GM19438 (cell line): ENCODE measurements at regions not wholly inside any gene's neighbourhood (a gene's known extent, or its start where the extent isn't known, plus 50 kb on each side); places are given as distances from the start of the nearest gene placed in this dataset.
"Not testable (repeated sequence)": the region's sequence is repeated elsewhere in the genome, so short reads cannot be mapped to it uniquely, and the experiment has no call there.

Experiments used
- ATAC-seq: cut with Tn5 transposase; IDR thresholded peaks from one replicate; pipeline ENCODE4 v1.9.1; 2021; ENCODE audit warnings: low read depth; ENCODE audit not compliant: unreplicated experiment

- ATAC-seq = no peak
Observed at GRCh38 chr14:49946320-49947141, 53.6 kb downstream of the ARF6 start.

DNA sequence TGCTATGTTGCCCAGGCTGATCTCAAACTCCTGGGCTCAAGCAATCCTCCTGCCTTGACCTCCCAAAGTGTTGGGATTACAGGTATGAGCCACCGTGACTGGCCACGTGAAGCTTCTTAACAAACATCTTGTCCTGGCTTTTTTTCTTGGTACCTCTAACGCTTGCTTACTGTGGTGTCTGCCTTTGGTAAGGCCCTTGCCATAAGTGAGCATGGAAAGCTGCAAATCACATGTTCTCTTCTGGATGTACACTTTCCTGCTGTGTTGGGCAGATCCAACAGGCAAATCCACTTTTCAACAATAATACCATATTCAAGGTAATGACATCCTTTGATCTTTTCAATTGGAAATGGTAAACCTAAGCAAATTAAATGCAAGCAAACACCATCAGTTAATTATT is 54.6 kb downstream of the ARF6 start:
- no peak for ATAC-seq

DNA sequence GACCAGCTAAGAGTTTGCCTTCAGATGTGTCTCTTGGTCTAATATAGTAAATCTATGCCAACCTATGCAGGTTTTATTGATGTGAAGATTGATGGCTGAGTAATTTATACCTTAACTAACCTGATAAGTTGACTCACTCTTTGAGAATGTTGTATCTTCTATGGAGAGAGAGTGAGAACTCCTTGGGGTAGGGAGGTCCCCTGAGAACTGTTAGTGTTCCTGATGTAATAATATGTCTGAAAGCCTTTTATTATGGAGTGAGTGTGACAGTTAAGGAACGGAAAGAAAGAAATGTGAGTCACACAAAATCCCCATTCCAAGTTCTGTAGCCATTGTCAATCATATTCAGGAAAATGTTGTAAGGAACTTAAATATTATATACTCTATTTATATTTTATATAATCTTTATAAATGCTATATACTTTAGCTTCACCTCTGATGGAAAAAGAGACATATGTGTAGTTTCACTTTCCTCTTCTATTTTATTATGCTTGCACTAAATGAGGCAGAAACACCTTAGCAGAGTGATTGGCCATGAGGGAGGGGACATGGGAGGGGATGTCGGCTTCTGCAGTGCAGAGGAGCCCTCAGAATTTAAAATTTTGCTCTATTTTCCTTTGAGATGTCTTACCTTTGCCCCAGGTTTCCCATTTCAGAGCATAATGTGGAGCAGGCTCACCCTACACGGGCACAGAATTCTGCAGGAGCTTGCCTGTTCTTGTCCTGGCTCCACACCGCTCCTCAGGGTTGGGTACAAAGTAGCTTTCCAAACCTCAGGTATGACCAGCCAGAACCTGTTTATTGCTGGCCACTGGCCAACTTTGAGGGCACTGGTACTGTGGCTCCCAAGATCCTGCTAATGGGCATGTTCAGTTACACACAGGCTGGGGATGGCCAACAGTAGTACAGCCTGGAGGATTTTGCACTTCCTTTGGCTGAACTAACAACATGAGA is 57.7 kb downstream of the ARF6 start:
- no peak for ATAC-seq

DNA sequence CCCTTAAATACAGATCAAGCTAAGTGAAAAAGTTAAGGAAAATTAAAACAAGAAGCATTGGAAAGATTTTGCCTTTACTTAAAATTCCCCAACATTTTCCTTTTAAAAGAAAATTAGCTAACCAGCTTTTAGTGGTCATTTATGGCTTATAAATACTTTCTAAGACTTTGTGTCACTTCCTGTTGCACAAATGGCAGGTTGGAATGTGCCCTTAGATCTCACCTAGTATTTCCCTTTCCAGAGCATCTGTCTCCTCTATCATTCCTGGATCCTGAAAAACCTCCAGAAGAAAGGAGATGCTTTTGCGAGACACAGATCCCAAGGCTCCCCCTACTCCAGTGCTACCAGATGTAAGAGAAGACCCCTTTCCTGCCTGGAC is 58.3 kb downstream of the ARF6 start:
- no peak for ATAC-seq

- ATAC-seq = no peak
Observed at GRCh38 chr14:49951691-49952345, 58.9 kb downstream of the ARF6 start.

GRCh38 chr14:49953196-49953595 is 60.3 kb downstream of the ARF6 start:
- ATAC-seq = no peak

- ATAC-seq = no peak
Observed at GRCh38 chr14:49954171-49954631, 61.3 kb downstream of the ARF6 start.

DNA sequence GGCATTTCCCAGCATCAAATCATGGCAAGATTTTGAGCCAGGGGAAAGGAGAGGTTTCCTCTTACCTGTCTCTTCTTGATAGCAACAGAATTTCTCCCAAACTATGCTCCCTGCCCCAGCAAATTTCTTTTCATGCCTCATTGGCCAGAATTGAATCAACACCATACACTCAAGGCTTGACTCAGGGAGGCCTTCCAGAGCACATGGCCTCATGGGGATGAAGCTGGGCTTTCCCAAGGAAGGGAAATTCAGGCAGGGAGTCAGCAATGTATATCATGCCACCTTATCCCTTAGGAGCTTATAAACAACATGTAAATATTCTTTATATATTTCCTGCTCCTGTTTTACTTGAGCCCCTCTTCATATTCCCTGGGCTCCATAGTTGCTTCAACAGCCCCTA is 62.1 kb downstream of the ARF6 start:
- ATAC-seq = no peak

DNA sequence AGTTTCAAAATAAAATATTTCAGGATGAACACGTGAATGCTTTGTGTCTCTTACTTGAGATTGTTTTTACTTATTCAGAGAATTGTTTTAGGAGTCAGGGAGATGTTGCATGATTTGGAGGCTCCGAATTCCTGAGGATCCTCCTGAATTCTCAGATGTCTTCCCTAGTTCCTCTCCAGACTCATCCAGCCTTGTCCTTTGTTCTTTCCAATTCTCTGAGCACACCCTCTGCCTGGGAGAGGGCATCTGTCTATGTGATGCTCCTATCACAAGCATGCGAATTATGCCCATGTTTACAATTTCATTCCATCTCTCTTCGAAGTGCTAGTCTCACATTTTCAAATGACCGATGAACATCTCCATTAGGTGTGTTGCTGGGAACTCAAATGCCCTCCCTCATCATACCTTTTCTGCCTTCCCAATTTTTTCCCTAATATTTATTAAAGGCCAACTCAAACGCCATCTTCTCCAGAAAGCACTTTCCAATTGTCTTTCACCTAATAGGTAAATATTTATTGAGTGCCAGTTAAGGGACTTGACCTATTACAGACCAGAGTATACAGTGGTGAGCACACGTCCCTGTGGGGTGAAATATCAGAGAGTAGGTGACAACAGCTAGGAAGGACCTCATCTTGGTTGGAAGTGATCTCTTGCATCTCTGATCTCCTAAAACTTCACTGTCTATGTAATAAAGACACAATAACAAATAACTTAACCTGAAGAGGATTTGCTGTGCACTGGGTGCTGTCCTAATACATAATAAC is 64.4 kb downstream of the ARF6 start:
- no peak for ATAC-seq

DNA sequence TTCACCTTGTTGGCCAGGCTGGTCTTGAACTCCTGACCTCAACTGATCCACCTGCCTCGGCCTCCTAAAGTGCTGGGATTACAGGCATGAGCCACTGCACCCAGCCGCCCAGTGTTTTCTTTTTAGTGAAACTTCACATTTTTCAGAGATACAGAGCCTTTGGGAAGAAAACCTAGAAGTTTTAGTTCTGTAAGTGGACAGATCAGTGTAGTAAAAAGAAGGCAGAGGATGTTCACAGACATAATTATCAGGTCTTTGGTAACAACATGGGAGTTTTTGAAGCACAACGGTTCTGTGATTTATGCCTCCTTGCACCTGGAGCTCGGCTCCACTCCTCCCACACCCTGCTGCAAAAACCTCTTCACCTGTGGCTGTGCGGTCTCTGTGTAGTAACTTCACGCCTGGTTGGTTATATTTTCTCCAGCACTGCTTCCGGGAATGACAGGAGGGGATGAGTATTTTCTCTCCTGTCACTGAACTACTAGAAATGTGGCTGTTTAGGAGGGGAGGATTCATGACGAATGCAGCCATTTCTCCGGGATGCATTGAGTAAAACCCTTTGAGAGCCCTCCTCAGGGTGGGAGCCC is 67.0 kb downstream of the ARF6 start:
- ATAC-seq = peak; percentile 61

DNA sequence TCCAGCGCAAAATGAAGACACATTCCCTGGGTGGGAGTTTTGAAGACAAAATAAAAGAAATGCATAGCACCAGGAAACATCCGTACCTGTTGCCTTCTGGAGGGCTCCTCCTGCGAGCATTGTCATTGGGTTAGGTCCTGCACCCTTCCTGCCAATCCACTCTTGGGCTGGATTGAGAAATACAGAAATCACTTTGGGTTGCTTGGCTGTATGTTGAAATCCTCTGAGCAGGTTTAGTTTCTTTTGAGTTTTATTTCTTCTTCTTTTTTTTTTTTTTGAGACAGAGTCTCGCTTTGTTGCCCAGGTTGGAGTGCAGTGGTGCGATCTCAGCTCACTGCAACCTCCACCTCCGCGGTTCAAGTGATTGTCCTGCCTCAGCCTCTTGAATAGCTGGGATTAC is 67.6 kb downstream of the ARF6 start:
- peak; percentile 6 for ATAC-seq

DNA sequence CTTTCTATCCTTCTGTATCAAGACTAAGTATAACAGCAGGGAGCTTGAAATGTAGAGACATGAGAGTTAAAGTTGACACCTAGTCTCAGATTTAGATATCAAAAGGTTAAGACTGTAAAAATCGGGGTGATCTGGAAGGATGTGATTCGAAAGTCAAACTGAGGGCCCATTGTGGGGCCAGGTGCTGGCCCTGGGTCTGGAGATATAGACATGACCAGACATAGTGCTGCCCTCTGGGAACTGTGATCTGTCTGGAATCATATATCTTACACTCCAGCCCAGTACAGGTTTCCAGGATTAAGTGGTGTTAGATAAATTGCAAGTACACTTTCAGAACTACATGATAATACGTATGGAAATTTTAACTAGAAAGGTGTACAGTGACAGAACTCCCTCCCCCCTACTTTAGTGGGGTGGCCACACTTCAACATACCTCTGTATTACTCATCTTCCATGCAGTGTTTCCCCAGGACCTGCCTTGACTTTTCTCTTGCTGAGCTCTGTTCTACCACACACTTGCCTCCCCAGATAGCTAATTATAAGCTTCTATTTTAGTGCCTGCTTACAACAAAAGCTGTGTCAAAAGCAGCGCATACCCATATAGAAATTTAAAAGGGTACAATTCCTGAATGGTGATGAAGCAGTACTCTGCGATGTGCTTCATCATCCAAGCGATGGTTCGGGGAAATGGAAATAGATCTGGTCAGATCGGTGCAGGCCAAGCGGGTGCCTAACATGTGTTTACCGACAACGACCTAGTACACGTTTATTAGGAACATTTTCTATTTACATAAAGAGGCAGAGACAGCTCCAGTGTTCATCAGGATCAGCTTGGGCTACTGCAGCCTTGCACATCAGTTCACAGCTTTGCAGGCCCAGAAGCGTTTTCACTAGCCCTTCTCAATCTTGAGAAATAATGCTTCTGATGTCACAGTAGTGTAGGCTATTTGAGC is 68.7 kb downstream of the ARF6 start:
- no peak for ATAC-seq

DNA sequence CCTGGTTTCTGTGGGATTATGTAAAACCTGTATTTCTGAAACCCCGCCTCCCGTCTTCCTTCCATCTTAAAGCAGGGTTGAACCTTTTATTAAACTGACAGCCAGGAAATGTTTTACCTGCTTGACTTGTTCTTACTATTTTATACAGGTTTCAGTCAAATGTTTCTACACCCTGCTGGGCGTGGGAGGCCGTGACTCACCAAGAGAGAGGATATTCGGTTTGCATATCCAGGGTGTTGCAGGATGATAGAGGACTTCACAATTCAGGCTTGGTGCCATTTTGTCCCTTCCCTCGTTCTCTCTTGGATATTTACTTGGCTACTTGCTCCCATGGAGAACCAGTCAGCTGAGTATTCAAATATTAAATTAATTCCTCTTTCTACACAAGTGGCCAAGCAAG is 69.7 kb downstream of the ARF6 start:
- ATAC-seq = no peak

- not testable (repeated sequence) for ATAC-seq
Observed at GRCh38 chr14:49965068-49965651, 72.3 kb downstream of the ARF6 start.

- no peak for ATAC-seq
Observed at GRCh38 chr14:49966304-49966809, 73.5 kb downstream of the ARF6 start.

- ATAC-seq = no peak
Observed at GRCh38 chr14:49966971-49967630, 74.2 kb downstream of the ARF6 start.

- no peak for ATAC-seq
Observed at GRCh38 chr14:49969961-49970360, 77.1 kb downstream of the ARF6 start.
